NCI-H774 (cell line): ENCODE measurements at regions not wholly inside any gene's neighbourhood (a gene's known extent, or its start where the extent isn't known, plus 50 kb on each side); places are given as distances from the start of the nearest gene placed in this dataset.
A peak's percentile ranks its signal among the peaks of the same experiment; 100 is the strongest.
"Not testable (repeated sequence)": the region's sequence is repeated elsewhere in the genome, so short reads cannot be mapped to it uniquely, and the experiment has no call there.

Experiments used
- DNase-seq: peaks from one replicate; lab custom pipeline; 2025; lab: John Stamatoyannopoulos, UW

DNA sequence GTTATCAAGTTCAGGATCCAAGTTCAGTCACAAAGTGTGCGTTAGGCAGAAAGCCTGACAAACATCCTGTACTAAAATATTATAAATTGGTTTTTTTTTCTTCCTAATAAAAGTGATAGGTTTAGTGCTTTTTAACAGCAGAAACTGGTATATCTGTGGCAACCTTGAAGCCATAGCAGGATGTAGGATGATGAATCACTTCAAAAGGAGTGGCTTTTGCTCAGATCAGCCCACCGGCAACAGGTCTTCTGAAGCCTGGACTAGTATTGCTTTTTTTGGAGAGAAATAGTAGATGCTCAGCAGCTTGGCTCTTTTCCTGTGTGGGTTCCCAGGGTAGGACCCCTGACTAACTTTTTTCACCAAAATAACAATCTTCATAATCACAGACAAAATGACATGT, 190.8 kb downstream of the EPM2A start:
- no peak for DNase-seq

DNA sequence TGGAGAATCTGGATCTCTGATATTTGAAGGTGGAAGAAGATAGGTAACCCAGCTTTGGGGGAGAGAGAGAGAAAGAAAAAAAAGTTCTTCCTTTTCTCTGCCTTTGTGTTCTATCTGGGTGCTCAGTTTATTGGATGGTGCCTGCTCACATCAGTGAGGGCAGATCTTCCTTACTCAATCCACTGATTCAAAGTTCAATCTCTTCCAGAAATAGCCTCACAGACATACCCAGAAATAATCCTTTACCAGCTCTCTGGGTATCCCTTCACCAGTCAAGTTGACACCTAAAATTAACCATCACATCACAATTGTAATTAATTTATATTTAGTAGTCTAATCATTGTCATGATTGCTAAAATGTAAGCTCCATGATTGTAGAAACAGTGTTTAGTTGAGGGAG, 189.1 kb downstream of the EPM2A start:
- DNase-seq = no peak

DNA sequence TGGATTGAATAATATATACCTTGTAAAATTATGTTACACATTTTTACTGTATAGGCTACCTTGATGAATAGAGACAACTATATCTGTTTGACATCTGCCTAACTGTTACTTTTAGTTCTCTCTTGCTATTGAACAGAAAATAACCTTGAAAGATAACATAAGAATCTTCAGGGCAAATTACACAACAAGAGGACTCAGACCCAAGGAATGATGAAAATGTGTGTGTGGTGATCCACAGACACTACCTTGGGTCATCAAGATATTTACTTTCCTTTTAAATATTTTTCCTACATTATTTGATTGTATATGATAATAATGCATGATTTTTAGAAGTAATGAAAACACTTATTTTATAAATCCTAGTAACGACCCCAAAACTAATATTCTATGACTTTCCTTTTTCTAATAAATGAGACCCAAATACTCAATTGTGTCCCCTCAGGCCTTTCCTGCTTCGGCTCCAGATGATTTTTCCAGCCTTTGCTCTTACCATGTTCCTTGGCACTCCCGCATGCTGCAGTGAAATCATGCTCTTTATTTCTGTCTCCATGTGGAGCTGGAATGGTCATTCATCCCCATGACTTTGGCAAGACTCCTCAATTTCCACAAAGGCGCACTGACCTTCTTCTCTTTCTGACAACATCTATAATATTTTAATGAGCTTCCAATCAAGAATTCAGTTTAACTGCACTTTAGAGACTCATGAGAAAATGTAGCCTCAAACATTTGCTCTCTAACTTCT, 187.6 kb downstream of the EPM2A start:
- no peak for DNase-seq

DNA sequence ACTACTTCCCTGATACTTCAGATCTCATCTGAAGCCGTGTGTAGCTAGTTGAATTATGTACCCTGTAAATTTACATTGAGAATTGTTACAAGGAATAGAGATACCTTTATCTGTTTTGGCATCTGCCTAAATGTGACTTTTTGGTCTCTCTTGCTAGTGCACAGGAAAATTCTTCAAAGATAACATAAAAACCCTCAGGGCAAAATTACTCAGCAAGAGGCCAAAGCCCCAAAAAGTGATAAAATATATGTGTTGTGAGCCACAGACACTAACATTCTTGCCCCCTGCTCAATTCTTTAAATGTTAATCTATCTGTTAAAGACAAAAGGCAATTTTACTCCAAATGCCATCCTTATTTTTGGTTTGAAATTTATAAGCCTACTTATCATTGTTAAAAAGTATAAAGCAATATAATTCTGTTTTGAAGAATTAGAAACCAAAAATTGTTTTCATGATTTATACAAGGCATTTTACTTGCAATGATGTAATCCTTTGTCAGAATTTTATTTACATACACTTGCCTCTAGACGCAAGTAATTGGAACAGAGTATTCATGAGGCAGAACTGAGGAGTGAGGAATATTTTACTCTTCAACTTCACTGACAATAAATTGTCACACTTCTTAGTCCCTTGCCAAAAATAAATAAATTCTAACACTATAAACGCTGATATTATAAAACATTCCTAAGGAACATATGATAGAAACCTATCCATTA, 186.2 kb downstream of the EPM2A start:
- DNase-seq = no peak

DNA sequence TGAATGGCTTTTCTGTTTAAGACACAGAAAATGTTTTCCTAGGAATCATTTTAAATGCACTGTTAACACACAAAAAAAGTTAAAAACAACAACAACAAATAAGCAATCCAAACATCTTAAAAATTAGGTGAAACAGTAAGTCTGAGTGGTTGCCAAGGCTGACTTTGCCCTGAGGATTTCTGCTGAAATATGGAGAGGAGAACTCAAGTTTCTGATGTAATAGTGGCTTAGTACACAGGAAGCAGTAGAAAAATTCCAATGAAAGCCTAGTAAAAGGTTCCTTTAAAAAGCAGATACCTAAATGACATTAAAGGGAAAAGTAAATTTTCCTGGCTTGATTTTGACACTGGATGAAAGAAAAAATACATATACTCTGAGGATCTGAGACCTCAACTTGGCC, 184.2 kb downstream of the EPM2A start:
- DNase-seq = no peak

DNA sequence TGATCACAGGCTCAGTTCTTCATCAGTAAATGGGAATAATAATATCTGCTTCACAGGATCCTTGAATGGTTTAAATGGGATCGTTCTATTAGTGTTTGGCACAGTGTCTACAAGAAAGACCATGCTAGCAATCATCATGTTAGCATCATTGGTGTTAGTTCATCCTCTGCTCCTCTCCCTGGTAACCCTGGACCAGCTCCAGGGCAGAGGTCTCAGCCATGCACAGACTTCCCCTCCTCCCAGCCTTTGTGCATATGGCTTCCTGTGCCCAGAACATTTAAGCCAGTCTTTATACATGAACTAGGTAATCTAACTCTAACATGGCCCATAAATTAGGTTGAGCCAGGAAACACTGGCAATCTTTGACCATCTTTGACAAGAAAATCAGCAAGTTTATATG, 180.2 kb downstream of the EPM2A start:
- DNase-seq = no peak

DNA sequence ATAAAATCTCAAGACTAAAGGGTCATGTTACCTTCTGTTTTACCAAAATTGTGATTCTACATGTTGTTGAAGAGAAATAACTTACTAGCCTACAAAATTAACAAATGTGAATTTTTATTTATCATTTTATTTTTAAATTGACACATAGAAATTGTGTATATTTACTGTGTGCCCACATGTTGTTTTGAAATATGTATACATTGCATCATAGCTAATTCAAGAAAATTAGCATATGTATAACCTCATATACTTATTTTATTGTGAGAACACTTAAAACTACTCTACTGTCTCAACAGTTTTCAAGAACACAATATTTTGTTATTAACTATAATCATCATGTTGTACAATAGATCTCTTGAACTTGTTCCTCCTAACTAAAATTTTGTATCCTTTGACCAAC, 177.8 kb downstream of the EPM2A start:
- DNase-seq = no peak

DNA sequence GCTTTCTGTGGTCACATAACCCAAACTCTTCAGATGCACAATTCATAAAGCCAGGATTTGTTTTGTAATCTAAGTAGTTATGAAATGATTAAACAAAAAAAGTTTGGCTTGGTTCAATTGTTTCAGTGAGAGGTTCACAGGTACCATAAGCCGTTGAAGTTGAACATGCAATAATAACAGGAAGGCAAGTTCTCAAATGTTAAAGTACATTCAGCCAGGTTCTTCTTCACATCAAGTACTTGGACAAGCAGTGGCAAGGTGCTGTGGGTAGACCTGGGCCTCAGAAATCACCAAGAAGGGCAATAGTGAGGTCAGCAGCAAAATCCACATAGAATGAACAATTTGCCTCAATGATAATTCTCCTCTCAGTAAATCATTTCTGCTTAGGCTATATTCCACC, 175.5 kb downstream of the EPM2A start:
- no peak for DNase-seq

DNA sequence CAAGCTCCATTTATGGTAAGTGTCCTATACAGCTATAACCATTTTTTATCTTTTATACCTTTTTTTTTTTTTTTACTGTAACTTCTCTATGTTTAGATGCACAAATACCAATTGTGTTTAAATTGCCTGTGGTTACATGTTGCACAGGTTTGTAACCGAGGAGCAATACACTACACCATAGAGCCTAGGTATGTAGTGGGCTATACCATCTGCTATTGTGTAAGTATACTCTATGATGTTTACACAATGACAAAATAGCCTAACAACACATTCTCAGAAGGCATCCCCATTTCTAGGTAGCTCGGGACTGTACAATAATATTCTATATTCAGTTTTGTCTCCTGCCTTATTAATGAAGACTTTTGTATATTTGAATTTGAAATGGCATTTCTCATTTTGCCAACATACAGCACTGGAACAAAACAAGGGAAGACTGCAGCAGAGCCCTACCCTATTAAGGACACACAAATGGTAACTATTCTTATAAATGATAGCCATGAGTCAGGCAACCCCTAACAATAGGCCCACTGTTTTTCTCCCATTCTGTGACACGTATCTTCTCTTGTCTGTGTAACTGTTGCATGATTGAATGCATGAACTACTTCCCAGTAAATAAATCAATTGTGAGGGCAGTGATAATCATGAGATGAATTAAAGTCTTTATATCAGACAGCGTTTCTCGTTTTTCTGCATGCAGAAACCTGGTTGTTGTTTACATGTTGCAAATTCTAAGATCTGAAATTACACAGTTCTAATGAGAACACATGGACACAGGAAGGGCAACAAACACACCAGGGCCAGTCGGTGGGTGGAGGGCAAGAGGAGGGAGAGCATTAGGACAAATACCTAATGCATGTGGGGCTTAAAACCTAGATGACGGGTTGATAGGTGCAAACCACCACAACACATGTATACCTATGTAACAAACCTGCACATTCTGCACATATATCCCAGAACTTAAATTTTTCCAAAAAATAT, 173.9 kb downstream of the EPM2A start:
- DNase-seq = peak; percentile 40

DNA sequence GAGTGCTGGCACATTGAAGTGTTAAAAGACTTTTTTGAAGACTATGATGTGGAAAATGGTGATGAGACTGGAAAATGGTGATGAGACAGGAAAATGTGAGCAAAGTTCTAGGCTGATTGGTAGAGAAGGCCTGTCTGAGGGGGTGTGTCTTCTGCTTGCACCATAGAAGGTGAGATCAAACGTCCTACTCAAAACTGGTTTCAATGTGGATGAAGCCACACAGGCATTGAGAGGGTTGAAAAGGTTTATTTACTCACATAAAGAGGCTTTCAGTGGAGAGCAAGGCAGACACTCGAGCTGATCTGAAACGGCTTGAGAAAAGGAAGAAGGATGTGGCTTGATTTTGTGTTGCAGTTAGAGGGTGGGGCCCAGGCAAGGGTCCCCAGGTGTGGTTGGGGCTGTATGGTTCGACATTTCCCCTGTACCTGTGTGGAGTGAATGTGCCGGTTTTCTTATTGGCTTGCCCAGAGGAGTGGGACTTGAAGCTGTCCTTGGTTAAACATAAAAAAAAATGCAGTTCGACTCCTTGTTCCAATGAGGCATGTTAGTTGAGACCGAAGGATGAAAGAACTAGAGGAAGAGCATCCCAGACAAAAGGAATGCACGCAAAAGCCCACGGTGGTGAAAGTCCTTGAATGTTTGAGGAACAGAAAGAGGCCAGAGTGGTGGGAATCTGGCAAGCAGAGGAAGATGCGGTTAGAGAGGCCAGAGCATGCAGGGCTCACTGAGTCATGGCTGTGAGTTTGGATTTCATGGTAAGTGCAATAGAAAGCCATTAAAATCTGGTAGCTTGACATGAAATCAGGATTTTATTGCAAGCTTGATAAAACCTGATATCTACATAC, 172.3 kb downstream of the EPM2A start:
- no peak for DNase-seq

DNA sequence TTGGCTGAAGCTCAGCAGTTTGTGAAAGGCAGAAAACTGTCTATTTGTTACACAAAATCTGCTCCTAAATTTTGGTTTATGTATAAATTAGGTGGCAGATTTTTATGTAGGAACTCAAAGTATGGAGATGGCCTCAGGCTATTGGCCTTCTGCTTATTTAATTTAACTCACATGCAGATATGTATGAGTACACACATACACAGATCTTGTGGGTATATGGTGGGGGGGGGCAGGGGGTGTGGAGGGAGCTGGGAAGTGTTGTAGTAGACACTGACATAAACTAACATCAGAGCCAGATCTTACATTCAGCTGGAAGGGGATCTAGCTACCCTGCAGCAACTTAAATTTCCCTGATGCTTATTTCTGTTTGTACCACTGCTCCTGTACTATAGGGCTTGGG, 170.8 kb downstream of the EPM2A start:
- DNase-seq = no peak

DNA sequence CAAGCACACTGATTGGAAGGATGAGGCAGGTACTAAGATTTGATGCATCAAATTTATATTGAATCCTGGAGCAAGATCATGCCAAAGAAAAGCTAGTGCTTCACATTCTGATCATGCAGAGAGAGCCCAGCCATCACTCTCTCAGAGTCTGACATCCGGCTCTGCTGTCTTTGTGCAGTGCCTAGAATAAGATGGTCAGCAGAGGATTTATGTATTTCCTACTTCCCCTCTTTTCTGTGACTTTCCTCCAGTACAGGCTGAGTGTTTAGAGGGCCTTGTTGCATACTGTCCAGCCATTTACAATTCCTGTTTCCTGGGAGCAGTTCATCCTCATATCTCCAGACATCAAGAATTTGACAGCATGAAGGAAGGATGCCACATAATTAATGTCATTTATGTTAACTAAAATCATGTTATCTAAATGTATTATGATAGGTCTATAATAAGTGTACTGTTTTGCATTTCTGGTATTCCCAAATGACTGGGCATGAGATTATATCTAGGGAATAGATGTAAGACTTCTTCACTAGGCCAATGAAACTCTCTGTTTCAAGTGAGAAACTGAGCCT, 167.6 kb downstream of the EPM2A start:
- DNase-seq = no peak

DNA sequence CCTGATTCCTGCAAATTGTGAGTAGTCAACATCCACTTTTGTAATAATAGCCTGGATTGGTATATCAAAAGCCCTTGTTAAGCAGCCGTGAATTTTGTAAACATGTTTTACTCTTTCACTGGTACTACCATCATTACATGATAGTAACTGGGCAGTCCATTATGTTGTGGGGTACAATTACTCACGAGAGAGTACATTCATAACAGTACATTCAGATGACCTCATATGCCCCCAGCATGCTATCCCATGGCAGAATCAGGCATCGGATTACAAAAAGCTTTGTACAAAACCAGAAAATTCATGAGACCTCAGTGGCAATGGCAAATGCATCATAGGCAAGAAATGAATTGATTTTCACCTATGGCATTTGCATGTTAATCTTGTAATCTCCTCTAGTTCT, 166.2 kb downstream of the EPM2A start:
- DNase-seq = no peak

DNA sequence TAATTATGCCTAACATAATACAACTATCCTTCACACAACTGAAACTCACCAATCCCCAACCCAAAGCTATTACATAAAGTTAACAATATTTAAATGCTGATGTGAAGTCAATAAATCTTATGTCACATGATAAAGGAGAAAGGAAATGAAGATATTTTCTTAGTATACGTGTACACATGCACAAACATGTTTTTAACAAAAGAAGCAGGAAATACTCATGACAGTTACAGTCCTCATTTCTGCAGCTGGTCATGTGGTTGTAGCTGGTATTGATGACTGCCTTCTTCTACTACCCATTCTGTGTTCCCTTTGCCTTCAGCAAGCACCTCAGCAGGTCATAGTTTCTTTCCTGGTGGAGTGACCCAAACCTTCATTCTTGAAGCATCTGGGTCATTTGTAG, 165.0 kb downstream of the EPM2A start:
- not testable (repeated sequence) for DNase-seq

DNA sequence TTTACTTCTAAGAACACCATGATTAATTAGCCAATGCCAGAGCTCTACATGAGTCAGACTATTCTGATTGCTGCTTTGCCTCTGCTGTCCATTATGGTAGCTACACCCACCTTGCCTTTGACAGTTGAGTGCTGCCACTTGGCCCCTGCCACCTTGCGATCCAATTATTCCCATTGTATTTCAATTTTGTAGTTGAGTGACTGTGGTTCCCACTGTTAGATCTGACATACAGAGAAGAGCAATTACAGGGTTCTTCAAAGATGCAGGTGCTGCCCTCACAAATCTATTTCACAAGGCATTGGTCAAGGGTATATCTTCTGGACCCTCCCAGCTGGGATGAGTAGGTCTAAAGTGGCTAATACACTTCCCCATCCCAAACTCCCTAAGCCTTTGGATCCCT, 161.1 kb downstream of the EPM2A start:
- DNase-seq = not testable (repeated sequence)
